ENCODE measurements at regions not wholly inside any gene's neighbourhood (a gene's known extent, or its start where the extent isn't known, plus 50 kb on each side); places are given as distances from the start of the nearest gene placed in this dataset.

- TF ChIP-seq CTCF (IDR thresholded peaks at IDR 0.05) (no peak), POLR2A (IDR thresholded peaks at IDR 0.05) (no peak)
These were observed 102.3 kb upstream of the ARSJ start for GRCh38 chr4:114081783-114082182.

Measured in esophagus squamous epithelium (tissue), 4 donors.